ENCODE measurements at regions not wholly inside any gene's neighbourhood (a gene's known extent, or its start where the extent isn't known, plus 50 kb on each side); places are given as distances from the start of the nearest gene placed in this dataset.

DNA sequence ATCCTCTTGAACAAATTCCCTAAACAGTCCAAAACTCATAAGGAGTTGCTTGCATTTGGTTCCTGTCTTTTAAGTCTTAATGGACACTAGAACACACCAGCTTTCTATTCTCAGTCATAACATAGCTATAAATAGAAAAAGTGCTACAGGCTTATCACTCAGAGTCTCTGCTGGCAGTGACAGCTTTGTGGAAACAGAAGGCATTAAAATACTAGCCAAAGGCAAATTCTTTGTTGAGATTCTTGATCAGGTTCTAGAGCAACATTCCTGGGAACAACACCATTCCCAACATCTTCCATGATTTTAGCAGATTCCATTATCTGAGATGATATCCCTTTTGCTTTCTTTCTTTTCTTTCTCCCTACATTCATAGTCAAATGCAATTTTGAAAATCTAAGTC is 207.7 kb upstream of the PLEKHG7 start:
- in situ Hi-C loops (cut with MboI), result no loop called here
- ATAC-seq, result peak; percentile 43
- SMC1A ChIA-PET (ENCODE audit: uncharacterized antibody, unreplicated experiment), result interaction anchor here (0.6 to 24.0 kb wide), 29 partner anchors 8 to 462 kb away, joined by 3 to 805 read pairs (median 9); no protein-coding TSS in a partner anchor
- no peak for TF ChIP-seq PAX8 (IDR thresholded peaks at IDR 0.05)
- TF ChIP-seq MTA2 (IDR thresholded peaks at IDR 0.05; ENCODE audit: low read depth), result 0 out of 2 replicates have a peak, but pooled peaks have one; percentile 24
- TF ChIP-seq NBN (IDR thresholded peaks at IDR 0.05), result 0 out of 2 replicates have a peak, but pooled peaks have one; percentile 14
- no peak for TF ChIP-seq CBX5 (IDR thresholded peaks at IDR 0.05; ENCODE audit: low read depth)
- no peak for TF ChIP-seq JUNB (IDR thresholded peaks at IDR 0.05)
- peak; percentile 45 for TF ChIP-seq EED (IDR thresholded peaks at IDR 0.05; ENCODE audit: low read depth)
- peak; percentile 66 for TF ChIP-seq MEF2B (IDR thresholded peaks at IDR 0.05; ENCODE audit: partially characterized antibody, poor library complexity, severe bottlenecking)
- TF ChIP-seq RBBP5 (conservative IDR thresholded peaks at IDR 0.05), result no peak
- TF ChIP-seq SIX5 (IDR thresholded peaks at IDR 0.05; ENCODE audit: low read depth, low read length, severe bottlenecking), result no peak
- TF ChIP-seq, protein P1, sequence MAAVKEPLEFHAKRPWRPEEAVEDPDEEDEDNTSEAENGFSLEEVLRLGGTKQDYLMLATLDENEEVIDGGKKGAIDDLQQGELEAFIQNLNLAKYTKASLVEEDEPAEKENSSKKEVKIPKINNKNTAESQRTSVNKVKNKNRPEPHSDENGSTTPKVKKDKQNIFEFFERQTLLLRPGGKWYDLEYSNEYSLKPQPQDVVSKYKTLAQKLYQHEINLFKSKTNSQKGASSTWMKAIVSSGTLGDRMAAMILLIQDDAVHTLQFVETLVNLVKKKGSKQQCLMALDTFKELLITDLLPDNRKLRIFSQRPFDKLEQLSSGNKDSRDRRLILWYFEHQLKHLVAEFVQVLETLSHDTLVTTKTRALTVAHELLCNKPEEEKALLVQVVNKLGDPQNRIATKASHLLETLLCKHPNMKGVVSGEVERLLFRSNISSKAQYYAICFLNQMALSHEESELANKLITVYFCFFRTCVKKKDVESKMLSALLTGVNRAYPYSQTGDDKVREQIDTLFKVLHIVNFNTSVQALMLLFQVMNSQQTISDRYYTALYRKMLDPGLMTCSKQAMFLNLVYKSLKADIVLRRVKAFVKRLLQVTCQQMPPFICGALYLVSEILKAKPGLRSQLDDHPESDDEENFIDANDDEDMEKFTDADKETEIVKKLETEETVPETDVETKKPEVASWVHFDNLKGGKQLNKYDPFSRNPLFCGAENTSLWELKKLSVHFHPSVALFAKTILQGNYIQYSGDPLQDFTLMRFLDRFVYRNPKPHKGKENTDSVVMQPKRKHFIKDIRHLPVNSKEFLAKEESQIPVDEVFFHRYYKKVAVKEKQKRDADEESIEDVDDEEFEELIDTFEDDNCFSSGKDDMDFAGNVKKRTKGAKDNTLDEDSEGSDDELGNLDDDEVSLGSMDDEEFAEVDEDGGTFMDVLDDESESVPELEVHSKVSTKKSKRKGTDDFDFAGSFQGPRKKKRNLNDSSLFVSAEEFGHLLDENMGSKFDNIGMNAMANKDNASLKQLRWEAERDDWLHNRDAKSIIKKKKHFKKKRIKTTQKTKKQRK (IDR thresholded peaks at IDR 0.05; ENCODE audit: low read depth, low read length), result no peak
- TF ChIP-seq IKZF2 (IDR thresholded peaks at IDR 0.05), result peak; percentile 66 to 75
- TF ChIP-seq, protein P2, sequence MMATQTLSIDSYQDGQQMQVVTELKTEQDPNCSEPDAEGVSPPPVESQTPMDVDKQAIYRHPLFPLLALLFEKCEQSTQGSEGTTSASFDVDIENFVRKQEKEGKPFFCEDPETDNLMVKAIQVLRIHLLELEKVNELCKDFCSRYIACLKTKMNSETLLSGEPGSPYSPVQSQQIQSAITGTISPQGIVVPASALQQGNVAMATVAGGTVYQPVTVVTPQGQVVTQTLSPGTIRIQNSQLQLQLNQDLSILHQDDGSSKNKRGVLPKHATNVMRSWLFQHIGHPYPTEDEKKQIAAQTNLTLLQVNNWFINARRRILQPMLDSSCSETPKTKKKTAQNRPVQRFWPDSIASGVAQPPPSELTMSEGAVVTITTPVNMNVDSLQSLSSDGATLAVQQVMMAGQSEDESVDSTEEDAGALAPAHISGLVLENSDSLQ (IDR thresholded peaks at IDR 0.05), result 0 out of 2 replicates have a peak, but pooled peaks have one; percentile 61
- no peak for TF ChIP-seq SMC3 (IDR thresholded peaks at IDR 0.05; ENCODE audit: borderline replicate concordance, low read length)
- TF ChIP-seq, protein P3, sequence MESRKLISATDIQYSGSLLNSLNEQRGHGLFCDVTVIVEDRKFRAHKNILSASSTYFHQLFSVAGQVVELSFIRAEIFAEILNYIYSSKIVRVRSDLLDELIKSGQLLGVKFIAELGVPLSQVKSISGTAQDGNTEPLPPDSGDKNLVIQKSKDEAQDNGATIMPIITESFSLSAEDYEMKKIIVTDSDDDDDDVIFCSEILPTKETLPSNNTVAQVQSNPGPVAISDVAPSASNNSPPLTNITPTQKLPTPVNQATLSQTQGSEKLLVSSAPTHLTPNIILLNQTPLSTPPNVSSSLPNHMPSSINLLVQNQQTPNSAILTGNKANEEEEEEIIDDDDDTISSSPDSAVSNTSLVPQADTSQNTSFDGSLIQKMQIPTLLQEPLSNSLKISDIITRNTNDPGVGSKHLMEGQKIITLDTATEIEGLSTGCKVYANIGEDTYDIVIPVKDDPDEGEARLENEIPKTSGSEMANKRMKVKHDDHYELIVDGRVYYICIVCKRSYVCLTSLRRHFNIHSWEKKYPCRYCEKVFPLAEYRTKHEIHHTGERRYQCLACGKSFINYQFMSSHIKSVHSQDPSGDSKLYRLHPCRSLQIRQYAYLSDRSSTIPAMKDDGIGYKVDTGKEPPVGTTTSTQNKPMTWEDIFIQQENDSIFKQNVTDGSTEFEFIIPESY (IDR thresholded peaks at IDR 0.05), result no peak
- TF ChIP-seq, protein P4, sequence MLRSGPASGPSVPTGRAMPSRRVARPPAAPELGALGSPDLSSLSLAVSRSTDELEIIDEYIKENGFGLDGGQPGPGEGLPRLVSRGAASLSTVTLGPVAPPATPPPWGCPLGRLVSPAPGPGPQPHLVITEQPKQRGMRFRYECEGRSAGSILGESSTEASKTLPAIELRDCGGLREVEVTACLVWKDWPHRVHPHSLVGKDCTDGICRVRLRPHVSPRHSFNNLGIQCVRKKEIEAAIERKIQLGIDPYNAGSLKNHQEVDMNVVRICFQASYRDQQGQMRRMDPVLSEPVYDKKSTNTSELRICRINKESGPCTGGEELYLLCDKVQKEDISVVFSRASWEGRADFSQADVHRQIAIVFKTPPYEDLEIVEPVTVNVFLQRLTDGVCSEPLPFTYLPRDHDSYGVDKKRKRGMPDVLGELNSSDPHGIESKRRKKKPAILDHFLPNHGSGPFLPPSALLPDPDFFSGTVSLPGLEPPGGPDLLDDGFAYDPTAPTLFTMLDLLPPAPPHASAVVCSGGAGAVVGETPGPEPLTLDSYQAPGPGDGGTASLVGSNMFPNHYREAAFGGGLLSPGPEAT (IDR thresholded peaks at IDR 0.05; ENCODE audit: low read depth), result peak; percentile 24; the same call in 1 of the 2 replicates
- no peak for TF ChIP-seq RB1 (IDR thresholded peaks at IDR 0.05; ENCODE audit: borderline replicate concordance)
- TF ChIP-seq IKZF1 (conservative IDR thresholded peaks at IDR 0.05), result peak; percentile 61

More for the DNA sequence above, 207.7 kb upstream of the PLEKHG7 start:
- ChIA-PET CTCF (interaction anchor here (0.5 to 4.7 kb wide), 18 partner anchors 9 to 1113 kb away, joined by 3 to 36 read pairs (median 6); no protein-coding TSS in a partner anchor), RAD21 (ENCODE audit: unreplicated experiment) (interaction anchor here (0.6 to 12.3 kb wide), 33 partner anchors 8 to 447 kb away, joined by 3 to 198 read pairs (median 7); partner anchors contain the start of gene BTG1), POLR2A (interaction anchor here (0.6 to 5.1 kb wide), 14 partner anchors 9 to 100 kb away, joined by 3 to 44 read pairs (median 5); no protein-coding TSS in a partner anchor)
- Histone ChIP-seq H3K9me3 (replicated peaks; ENCODE audit: control insufficient read depth, insufficient read depth, low read length) (peaks cover 13% of the 10 kb centered on the region), H3K4me3 (no peak overlapping the region), H3K79me2 (ENCODE audit: control insufficient read depth, insufficient read depth, low read length) (no peaks in the 10 kb centered on the region), H4K20me1 (ENCODE audit: control insufficient read depth, insufficient read depth) (no peaks in the 10 kb centered on the region), H3K36me3 (ENCODE audit: control insufficient read depth in 2 of 2, insufficient read depth in 2 of 2, low read length in 1 of 2) (no peaks in the 10 kb centered on the region), H3K9ac (ENCODE audit: control insufficient read depth, insufficient read depth, low read length) (no peak overlapping the region), H3K27me3 (replicated peaks in 1 of 2; ENCODE audit: control insufficient read depth in 2 of 2, insufficient read depth in 2 of 2, low read length in 1 of 2) (no peaks in the 10 kb centered on the region), H2AFZ (ENCODE audit: control insufficient read depth, low read depth, low read length) (no peak overlapping the region), H3K27ac (ENCODE audit: control insufficient read depth, insufficient read depth) (peak overlapping the region; percentile 81), H3K4me2 (ENCODE audit: control insufficient read depth, insufficient read depth) (peak overlapping the region; percentile 7; the same call in 1 of the 2 replicates), H3K4me1 (ENCODE audit: control insufficient read depth, insufficient read depth, low read length) (peaks cover 72% of the 10 kb centered on the region)
- DNase-seq (ENCODE audit: low read depth, low spot score) (no peak), FAIRE-seq (no peak)
- intact Hi-C loops (cut with micrococcal nuclease; ENCODE audit: unreplicated experiment), result loop anchor here (2.0 to 10.0 kb wide), 2 partner anchors 132 to 1110 kb away; no protein-coding TSS in a partner anchor
- no TSS peak for BruUV-seq (replicated peaks)

Data from GM12878 (cell line).